WERI-Rb-1 (cell line): ENCODE measurements at regions not wholly inside any gene's neighbourhood (a gene's known extent, or its start where the extent isn't known, plus 50 kb on each side); places are given as distances from the start of the nearest gene placed in this dataset.

ENCODE experiments used
- DNase-seq: peaks from one replicate; pipeline ENCODE4 v3.0.0-alpha.2; 2020
- H3K27ac ChIP-seq: fragments of 250-450 bp; sonication (Bioruptor Pico); 2 replicates; pipeline ENCODE4 v1.5.1; 2020; ENCODE audit warnings: mild to moderate bottlenecking, moderate library complexity
- H3K27me3 ChIP-seq: fragments of 250-450 bp; sonication (Bioruptor Pico); 2 replicates; pipeline ENCODE4 v1.5.1; 2021; ENCODE audit warnings: mild to moderate bottlenecking, low read depth, moderate library complexity; ENCODE audit not compliant: insufficient read depth, severe bottlenecking
- H3K36me3 ChIP-seq: fragments of 250-450 bp; sonication (Bioruptor Pico); 2 replicates; pipeline ENCODE4 v1.5.1; 2020; ENCODE audit warnings: mild to moderate bottlenecking, moderate library complexity
- H3K4me3 ChIP-seq: 2 replicates; pipeline ENCODE4 v1.5.1; 2011; ENCODE audit warnings: low read depth, mild to moderate bottlenecking, control low read depth, low read length
- H3K9me3 ChIP-seq: fragments of 250-450 bp; sonication (Bioruptor Pico); 2 replicates; pipeline ENCODE4 v1.5.1; 2021; ENCODE audit warnings: mild to moderate bottlenecking, moderate library complexity; ENCODE audit not compliant: severe bottlenecking
- CTCF ChIP-seq: IDR thresholded peaks from 2 replicates; pipeline ENCODE4 v1.5.1; 2011; ENCODE audit warnings: low read depth, mild to moderate bottlenecking, control low read depth, inconsistent platforms, low read length

GRCh38 chr9:28915202-28915930 lies 1342.1 kb upstream of the C9orf72 start:
- TF ChIP-seq CTCF: no peak
- H3K36me3 ChIP-seq: no peaks in the 10 kb centered on the region
- no peaks in the 10 kb centered on the region for H3K9me3 ChIP-seq
- H3K4me3 ChIP-seq: no peak overlapping the region
- DNase-seq: no peak
- no peak overlapping the region for H3K27ac ChIP-seq
- no peaks in the 10 kb centered on the region for H3K27me3 ChIP-seq

GRCh38 chr9:28916348-28916747 lies 1343.1 kb upstream of the C9orf72 start:
- DNase-seq: no peak
- Histone ChIP-seq H3K27ac (no peak overlapping the region), H3K9me3 (no peaks in the 10 kb centered on the region), H3K4me3 (no peak overlapping the region), H3K27me3 (no peaks in the 10 kb centered on the region), H3K36me3 (no peaks in the 10 kb centered on the region)
- TF ChIP-seq CTCF: no peak

GRCh38 chr9:28921857-28922500 lies 1348.7 kb upstream of the C9orf72 start:
- H3K36me3 ChIP-seq: no peaks in the 10 kb centered on the region
- no peak for TF ChIP-seq CTCF
- H3K27me3 ChIP-seq: no peaks in the 10 kb centered on the region
- DNase-seq: no peak
- no peak overlapping the region for H3K27ac ChIP-seq
- no peak overlapping the region for H3K4me3 ChIP-seq
- no peaks in the 10 kb centered on the region for H3K9me3 ChIP-seq

- H3K27me3 ChIP-seq: no peaks in the 10 kb centered on the region
- no peak overlapping the region for H3K4me3 ChIP-seq
- TF ChIP-seq CTCF: no peak
- H3K36me3 ChIP-seq: no peaks in the 10 kb centered on the region
- H3K27ac ChIP-seq: no peak overlapping the region
- DNase-seq: no peak
- H3K9me3 ChIP-seq: no peaks in the 10 kb centered on the region
Measured at GRCh38 chr9:28922891-28923290, 1349.6 kb upstream of the C9orf72 start.

- DNase-seq: no peak
- no peak overlapping the region for H3K27ac ChIP-seq
- H3K9me3 ChIP-seq: no peaks in the 10 kb centered on the region
- no peaks in the 10 kb centered on the region for H3K36me3 ChIP-seq
- no peak overlapping the region for H3K4me3 ChIP-seq
- H3K27me3 ChIP-seq: no peaks in the 10 kb centered on the region
- TF ChIP-seq CTCF: no peak
Measured at GRCh38 chr9:28923351-28923750, 1350.1 kb upstream of the C9orf72 start.
